Adrenal gland (tissue), 5 donors: ENCODE measurements at regions not wholly inside any gene's neighbourhood (a gene's known extent, or its start where the extent isn't known, plus 50 kb on each side); places are given as distances from the start of the nearest gene placed in this dataset.

Experiments used
- POLR2A ChIP-seq, 2 donors: fragments of 450-650 bp; IDR thresholded peaks; one replicate each; pipeline ENCODE4 v1.6.1; 2017; ENCODE audit warnings: antibody characterized with exemption in 2 of 2, mild to moderate bottlenecking in 2 of 2, moderate library complexity in 1 of 2
- TF ChIP-seq, protein P1 (sequence below), 6 experiments: fragments of 450-650 bp in 4 of 6; fragments of 200-600 bp in 2 of 6; sonication (generic) in 1 of 6; IDR thresholded peaks; 1 replicate in 5 of 6; 2 replicates in 1 of 6; pipeline versions ENCODE4 v1.5.1 to v1.8.0; 2016 to 2021; ENCODE audit warnings: antibody characterized with exemption in 6 of 6, mild to moderate bottlenecking in 2 of 6, moderate library complexity in 1 of 6
- donor health status: DM: no; HTN: no; CAD: no.

DNA sequence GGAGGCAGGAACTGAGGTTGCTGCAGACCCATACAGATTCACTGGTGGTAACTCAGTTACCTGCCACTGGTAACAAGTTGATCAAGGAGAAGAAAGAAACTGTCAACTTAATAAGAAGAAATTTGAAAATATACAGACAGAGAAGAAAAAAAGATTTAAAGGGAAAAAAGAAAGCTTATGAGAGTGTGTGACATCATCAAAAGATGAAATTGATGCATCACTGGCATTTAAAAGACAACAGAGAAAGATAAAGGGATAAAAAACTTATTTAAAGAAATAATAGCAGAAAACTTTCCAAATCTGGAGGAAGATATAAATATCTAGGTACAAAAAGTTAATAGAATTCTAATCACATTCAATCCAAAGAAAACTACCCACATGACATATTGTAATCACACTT is 1003.2 kb downstream of the TDRD15 start:
- TF ChIP-seq POLR2A (IDR thresholded peaks at IDR 0.05) = no peak
- TF ChIP-seq, protein P1, sequence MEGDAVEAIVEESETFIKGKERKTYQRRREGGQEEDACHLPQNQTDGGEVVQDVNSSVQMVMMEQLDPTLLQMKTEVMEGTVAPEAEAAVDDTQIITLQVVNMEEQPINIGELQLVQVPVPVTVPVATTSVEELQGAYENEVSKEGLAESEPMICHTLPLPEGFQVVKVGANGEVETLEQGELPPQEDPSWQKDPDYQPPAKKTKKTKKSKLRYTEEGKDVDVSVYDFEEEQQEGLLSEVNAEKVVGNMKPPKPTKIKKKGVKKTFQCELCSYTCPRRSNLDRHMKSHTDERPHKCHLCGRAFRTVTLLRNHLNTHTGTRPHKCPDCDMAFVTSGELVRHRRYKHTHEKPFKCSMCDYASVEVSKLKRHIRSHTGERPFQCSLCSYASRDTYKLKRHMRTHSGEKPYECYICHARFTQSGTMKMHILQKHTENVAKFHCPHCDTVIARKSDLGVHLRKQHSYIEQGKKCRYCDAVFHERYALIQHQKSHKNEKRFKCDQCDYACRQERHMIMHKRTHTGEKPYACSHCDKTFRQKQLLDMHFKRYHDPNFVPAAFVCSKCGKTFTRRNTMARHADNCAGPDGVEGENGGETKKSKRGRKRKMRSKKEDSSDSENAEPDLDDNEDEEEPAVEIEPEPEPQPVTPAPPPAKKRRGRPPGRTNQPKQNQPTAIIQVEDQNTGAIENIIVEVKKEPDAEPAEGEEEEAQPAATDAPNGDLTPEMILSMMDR (IDR thresholded peaks at IDR 0.05) = no peak
